ENCODE measurements at regions not wholly inside any gene's neighbourhood (a gene's known extent, or its start where the extent isn't known, plus 50 kb on each side); places are given as distances from the start of the nearest gene placed in this dataset.

GRCh38 chr10:125300937-125301336, 140.6 kb upstream of the CTBP2 start:
- no peak for TF ChIP-seq CTCF (IDR thresholded peaks at IDR 0.05; ENCODE audit: unreplicated experiment)
- peaks cover 2% of the 10 kb centered on the region for H3K4me1 Mint-ChIP-seq (ENCODE audit: unreplicated experiment)
- H3K4me3 Mint-ChIP-seq (ENCODE audit: unreplicated experiment) = no peak overlapping the region
- no peaks in the 10 kb centered on the region for H3K27me3 Mint-ChIP-seq (ENCODE audit: unreplicated experiment)
- DNase-seq (ENCODE audit: low spot score) = no peak
- no peaks in the 10 kb centered on the region for H3K36me3 Mint-ChIP-seq (ENCODE audit: low read depth, unreplicated experiment)
- H3K9me3 Mint-ChIP-seq (ENCODE audit: unreplicated experiment) = no peaks in the 10 kb centered on the region
- H3K27ac Mint-ChIP-seq (ENCODE audit: unreplicated experiment) = no peak overlapping the region

GRCh38 chr10:125299461-125299860, 139.1 kb upstream of the CTBP2 start:
- H3K36me3 Mint-ChIP-seq (ENCODE audit: low read depth, unreplicated experiment) = no peaks in the 10 kb centered on the region
- H3K27ac Mint-ChIP-seq (ENCODE audit: unreplicated experiment) = no peak overlapping the region
- DNase-seq (ENCODE audit: low spot score) = no peak
- TF ChIP-seq CTCF (IDR thresholded peaks at IDR 0.05; ENCODE audit: unreplicated experiment) = no peak
- no peaks in the 10 kb centered on the region for H3K9me3 Mint-ChIP-seq (ENCODE audit: unreplicated experiment)
- H3K4me3 Mint-ChIP-seq (ENCODE audit: unreplicated experiment) = no peak overlapping the region
- H3K27me3 Mint-ChIP-seq (ENCODE audit: unreplicated experiment) = no peaks in the 10 kb centered on the region
- H3K4me1 Mint-ChIP-seq (ENCODE audit: unreplicated experiment) = peaks cover 2% of the 10 kb centered on the region

GRCh38 chr10:125296598-125296997, 136.2 kb upstream of the CTBP2 start:
- Mint-ChIP-seq H3K9me3 (ENCODE audit: unreplicated experiment) (no peaks in the 10 kb centered on the region), H3K27me3 (ENCODE audit: unreplicated experiment) (no peaks in the 10 kb centered on the region), H3K36me3 (ENCODE audit: low read depth, unreplicated experiment) (no peaks in the 10 kb centered on the region), H3K4me1 (ENCODE audit: unreplicated experiment) (peaks cover 2% of the 10 kb centered on the region), H3K4me3 (ENCODE audit: unreplicated experiment) (no peak overlapping the region), H3K27ac (ENCODE audit: unreplicated experiment) (no peak overlapping the region)
- TF ChIP-seq CTCF (IDR thresholded peaks at IDR 0.05; ENCODE audit: unreplicated experiment) = no peak
- no peak for DNase-seq (ENCODE audit: low spot score)

- Mint-ChIP-seq H3K27ac (ENCODE audit: unreplicated experiment) (no peak overlapping the region), H3K4me3 (ENCODE audit: unreplicated experiment) (no peak overlapping the region), H3K9me3 (ENCODE audit: unreplicated experiment) (no peaks in the 10 kb centered on the region), H3K36me3 (ENCODE audit: low read depth, unreplicated experiment) (no peaks in the 10 kb centered on the region), H3K27me3 (ENCODE audit: unreplicated experiment) (no peaks in the 10 kb centered on the region), H3K4me1 (ENCODE audit: unreplicated experiment) (no peaks in the 10 kb centered on the region)
- TF ChIP-seq CTCF (IDR thresholded peaks at IDR 0.05; ENCODE audit: unreplicated experiment) = no peak
- no peak for DNase-seq (ENCODE audit: low spot score)
Observed at GRCh38 chr10:125294109-125294508, 133.7 kb upstream of the CTBP2 start.

GRCh38 chr10:125291836-125292235, 131.5 kb upstream of the CTBP2 start:
- DNase-seq (ENCODE audit: low spot score) = no peak
- no peaks in the 10 kb centered on the region for H3K36me3 Mint-ChIP-seq (ENCODE audit: low read depth, unreplicated experiment)
- no peak overlapping the region for H3K4me3 Mint-ChIP-seq (ENCODE audit: unreplicated experiment)
- H3K27me3 Mint-ChIP-seq (ENCODE audit: unreplicated experiment) = peaks cover 3% of the 10 kb centered on the region
- H3K27ac Mint-ChIP-seq (ENCODE audit: unreplicated experiment) = no peak overlapping the region
- no peaks in the 10 kb centered on the region for H3K9me3 Mint-ChIP-seq (ENCODE audit: unreplicated experiment)
- no peak for TF ChIP-seq CTCF (IDR thresholded peaks at IDR 0.05; ENCODE audit: unreplicated experiment)
- H3K4me1 Mint-ChIP-seq (ENCODE audit: unreplicated experiment) = no peaks in the 10 kb centered on the region

Measured in endothelial cell (in vitro differentiated cells).